Neural crest cell (in vitro differentiated cells): ENCODE measurements at regions not wholly inside any gene's neighbourhood (a gene's known extent, or its start where the extent isn't known, plus 50 kb on each side); places are given as distances from the start of the nearest gene placed in this dataset.

Source experiments
- DNase-seq: peaks from one replicate; pipeline ENCODE4 v3.0.0; 2021; ENCODE audit warnings: low read depth, mixed read lengths, low spot score
- H3K27ac Mint-ChIP-seq: one replicate; pipeline ENCODE4 v1.8.0; 2021; ENCODE audit warnings: mild to moderate bottlenecking, mixed read lengths; ENCODE audit not compliant: unreplicated experiment
- H3K27me3 Mint-ChIP-seq: 2 replicates; pipeline ENCODE4 v1.8.0; 2021; ENCODE audit warnings: low read depth, mild to moderate bottlenecking, mixed read lengths
- H3K36me3 Mint-ChIP-seq: 2 replicates; pipeline ENCODE4 v1.8.0; 2021; ENCODE audit warnings: low read depth, mild to moderate bottlenecking, mixed read lengths
- H3K4me1 Mint-ChIP-seq: 2 replicates; pipeline ENCODE4 v1.8.0; 2021; ENCODE audit warnings: mixed read lengths
- H3K4me3 Mint-ChIP-seq: one replicate; pipeline ENCODE4 v1.8.0; 2021; ENCODE audit warnings: mild to moderate bottlenecking, mixed read lengths
- H3K9me3 Mint-ChIP-seq: 2 replicates; pipeline ENCODE4 v1.8.0; 2021; ENCODE audit warnings: mixed read lengths
- CTCF ChIP-seq: fragments of 200-600 bp; sonication (generic); conservative IDR thresholded peaks from 2 replicates; pipeline ENCODE4 v1.5.0; 2021; ENCODE audit warnings: antibody characterized with exemption, mild to moderate bottlenecking

DNA sequence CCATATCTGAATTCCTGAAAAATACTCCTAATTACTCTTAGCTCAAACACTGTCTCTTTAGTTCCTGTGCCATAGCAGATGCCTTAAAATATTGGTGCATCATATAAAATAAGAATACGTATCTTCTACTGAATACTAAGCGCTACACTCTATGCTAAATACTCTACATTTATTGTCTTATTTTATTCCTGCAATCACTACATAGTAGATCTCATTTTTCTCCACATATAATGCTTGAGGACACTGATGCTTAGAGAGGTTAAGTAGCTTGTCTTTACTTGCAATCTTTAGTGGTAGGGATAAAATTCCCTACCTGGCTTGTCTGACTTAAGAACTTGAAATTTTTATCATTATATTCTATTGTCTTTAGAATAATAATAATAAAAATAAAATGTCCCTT lies 137.3 kb upstream of the SETBP1 start:
- TF ChIP-seq CTCF = no peak
- Mint-ChIP-seq H3K9me3 (no peaks in the 10 kb centered on the region), H3K36me3 (no peaks in the 10 kb centered on the region), H3K27me3 (no peaks in the 10 kb centered on the region), H3K27ac (no peak overlapping the region), H3K4me1 (peaks cover 4% of the 10 kb centered on the region), H3K4me3 (no peak overlapping the region)
- DNase-seq = no peak

DNA sequence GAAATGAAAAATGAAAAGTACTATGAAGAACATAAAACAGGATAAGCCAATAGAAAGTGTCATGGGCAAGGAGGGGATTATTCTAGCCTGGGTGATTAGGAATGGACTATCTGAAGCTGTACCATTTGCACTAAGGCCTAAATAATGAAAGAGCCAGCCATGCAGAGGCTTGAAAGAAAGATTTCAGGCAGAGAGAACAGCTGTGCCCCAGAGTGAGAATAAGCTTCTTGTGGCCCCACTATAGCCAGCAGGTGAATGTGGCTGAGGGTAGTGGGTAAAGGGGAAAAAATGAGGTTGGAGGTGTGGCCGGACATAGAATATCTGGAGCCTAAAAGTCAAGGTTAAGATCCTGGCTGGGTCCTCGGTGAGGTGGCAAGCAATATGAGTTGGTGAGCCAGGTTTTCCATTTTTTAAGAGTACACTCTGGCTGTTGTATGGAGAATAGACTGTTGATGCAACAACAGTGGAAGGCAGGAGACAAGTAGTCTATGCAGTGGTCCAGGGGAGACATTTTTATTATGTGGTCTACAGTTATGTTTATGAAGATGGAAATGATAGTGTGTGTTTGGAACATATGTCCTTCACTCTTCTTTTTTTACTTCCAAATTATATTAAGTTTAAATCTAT lies 135.2 kb upstream of the SETBP1 start:
- Mint-ChIP-seq H3K36me3 (no peaks in the 10 kb centered on the region), H3K27me3 (no peaks in the 10 kb centered on the region), H3K27ac (no peak overlapping the region)

DNA sequence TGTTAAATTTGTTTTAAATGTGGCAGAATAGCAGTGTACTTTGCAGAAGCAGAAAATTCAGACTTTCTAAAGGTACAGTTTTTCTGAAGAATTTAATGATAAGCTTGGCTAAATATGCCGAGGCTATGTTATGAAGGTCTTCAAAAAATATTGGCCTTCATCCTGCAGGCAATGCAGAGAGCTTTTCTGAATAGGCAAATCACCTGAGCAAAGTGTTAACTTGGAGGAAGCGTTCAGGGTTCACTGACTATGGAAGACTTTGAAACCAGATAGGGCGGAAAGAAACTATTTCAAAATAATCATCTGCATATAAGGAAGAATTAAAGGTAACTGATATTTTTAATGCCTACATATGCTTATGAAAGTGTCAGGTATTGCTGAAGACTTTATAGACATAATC lies 133.7 kb upstream of the SETBP1 start:
- H3K4me3 Mint-ChIP-seq = no peak overlapping the region
- no peaks in the 10 kb centered on the region for H3K36me3 Mint-ChIP-seq
- H3K9me3 Mint-ChIP-seq = no peaks in the 10 kb centered on the region
- H3K4me1 Mint-ChIP-seq = peaks cover 9% of the 10 kb centered on the region
- no peak for DNase-seq
- H3K27me3 Mint-ChIP-seq = no peaks in the 10 kb centered on the region
- TF ChIP-seq CTCF = no peak
- H3K27ac Mint-ChIP-seq = no peak overlapping the region

More for the DNA sequence above, 135.2 kb upstream of the SETBP1 start:
- TF ChIP-seq CTCF = no peak
- H3K4me3 Mint-ChIP-seq = no peak overlapping the region
- H3K4me1 Mint-ChIP-seq = peaks cover 6% of the 10 kb centered on the region
- H3K9me3 Mint-ChIP-seq = no peaks in the 10 kb centered on the region
- DNase-seq = no peak

DNA sequence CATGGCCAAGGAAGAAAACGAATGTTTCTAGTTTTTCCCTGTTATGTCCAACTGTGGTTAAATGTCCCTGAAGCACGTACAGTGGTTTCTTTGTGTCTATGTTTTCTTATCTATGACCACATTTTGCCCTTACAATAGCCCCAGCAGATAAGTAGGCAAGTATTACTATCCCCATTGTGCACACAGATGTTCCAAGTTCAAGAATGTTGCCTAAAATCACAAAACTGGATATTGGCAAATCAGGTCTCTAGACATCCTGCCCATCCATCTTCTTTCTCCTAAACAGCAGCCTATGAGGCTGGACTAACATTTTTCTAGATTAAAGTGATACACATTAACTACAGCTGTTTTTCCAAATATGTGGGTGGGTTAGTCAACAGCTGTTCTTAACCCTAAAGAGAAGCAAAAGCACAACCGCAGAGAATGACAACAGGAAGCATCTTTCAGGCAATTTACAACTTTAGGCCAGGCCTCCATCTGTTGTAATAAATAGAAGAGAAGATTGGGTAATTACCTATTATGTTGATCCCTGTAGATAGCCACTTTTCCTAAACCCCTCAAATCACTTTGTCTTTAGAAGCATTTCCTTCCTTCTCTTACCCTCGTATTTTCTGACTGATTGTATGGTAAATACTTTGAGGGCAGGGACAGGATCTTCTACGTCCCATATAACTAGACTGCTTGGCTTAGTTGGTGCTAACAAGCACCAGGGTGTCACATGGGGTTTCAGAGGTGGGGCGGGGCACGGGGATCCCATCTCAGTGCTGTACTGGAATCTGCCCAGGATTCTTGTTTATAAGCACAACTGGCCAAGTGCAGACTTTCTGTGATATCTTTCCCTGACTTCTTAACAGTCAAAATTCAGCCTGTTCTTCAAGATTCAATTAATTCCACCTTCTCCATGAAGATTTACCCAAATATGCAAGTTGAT lies 132.1 kb upstream of the SETBP1 start:
- Mint-ChIP-seq H3K9me3 (no peaks in the 10 kb centered on the region), H3K27ac (no peak overlapping the region), H3K4me3 (no peak overlapping the region), H3K4me1 (peaks cover 20% of the 10 kb centered on the region), H3K27me3 (no peaks in the 10 kb centered on the region), H3K36me3 (no peaks in the 10 kb centered on the region)
- no peak for TF ChIP-seq CTCF
- no peak for DNase-seq

DNA sequence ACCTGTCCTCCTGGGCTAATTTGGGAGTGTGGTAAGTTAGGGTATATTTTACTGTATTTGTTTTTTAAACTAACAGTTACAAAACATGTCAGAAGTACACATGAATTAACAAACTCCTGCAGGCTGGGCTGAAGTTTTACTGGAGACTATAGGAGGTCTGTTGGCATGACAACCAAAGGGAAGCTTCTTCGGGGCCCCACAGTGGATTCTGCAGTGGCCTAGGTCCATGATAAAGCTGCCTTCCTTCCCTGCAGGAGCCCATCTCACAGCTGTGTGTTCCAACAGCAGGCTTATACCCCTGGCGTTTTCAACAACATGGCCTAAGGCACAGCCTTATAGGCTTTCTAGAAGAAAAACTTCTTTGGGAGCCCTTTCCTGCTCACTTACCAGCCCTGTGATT lies 128.0 kb upstream of the SETBP1 start:
- Mint-ChIP-seq H3K36me3 (no peaks in the 10 kb centered on the region), H3K4me1 (peaks cover 20% of the 10 kb centered on the region), H3K4me3 (no peak overlapping the region), H3K27me3 (no peaks in the 10 kb centered on the region), H3K9me3 (no peaks in the 10 kb centered on the region), H3K27ac (peak overlapping the region; percentile 70)
- no peak for DNase-seq
- TF ChIP-seq CTCF = no peak
